ENCODE measurements at regions not wholly inside any gene's neighbourhood (a gene's known extent, or its start where the extent isn't known, plus 50 kb on each side); places are given as distances from the start of the nearest gene placed in this dataset.

- TF ChIP-seq CTCF (IDR thresholded peaks at IDR 0.05 in 8 of 11, conservative IDR thresholded peaks at IDR 0.05 in 3 of 11) (no peak), POLR2AphosphoS5 (IDR thresholded peaks at IDR 0.05) (no peak)
Observed at GRCh38 chr9:86690034-86690433, 257.3 kb downstream of the GAS1 start.

Data from spleen (tissue), 7 donors.